Esophagus squamous epithelium (tissue), 4 donors: ENCODE measurements at regions not wholly inside any gene's neighbourhood (a gene's known extent, or its start where the extent isn't known, plus 50 kb on each side); places are given as distances from the start of the nearest gene placed in this dataset.

Source experiments
- CTCF ChIP-seq, 6 experiments: fragments of 450-650 bp in 4 of 6; fragments of 200-600 bp in 2 of 6; sonication (generic) in 2 of 6; IDR thresholded peaks; one replicate each; pipeline ENCODE4 v1.5.1; 2016 to 2019; ENCODE audit warnings: antibody characterized with exemption in 6 of 6, mild to moderate bottlenecking in 4 of 6, moderate library complexity in 4 of 6
- POLR2A ChIP-seq, 4 donors: fragments of 450-650 bp; IDR thresholded peaks; one replicate each; pipeline ENCODE4 v1.6.1; 2017; ENCODE audit warnings: antibody characterized with exemption in 4 of 4, mild to moderate bottlenecking in 4 of 4, moderate library complexity in 3 of 4

- TF ChIP-seq CTCF (IDR thresholded peaks at IDR 0.05) (no peak), POLR2A (IDR thresholded peaks at IDR 0.05) (no peak)
Measured at GRCh38 chr3:18224426-18224825, 200.7 kb downstream of the SATB1 start.
